GM19468 (cell line): ENCODE measurements at regions not wholly inside any gene's neighbourhood (a gene's known extent, or its start where the extent isn't known, plus 50 kb on each side); places are given as distances from the start of the nearest gene placed in this dataset.
"Not testable (repeated sequence)": the region's sequence is repeated elsewhere in the genome, so short reads cannot be mapped to it uniquely, and the experiment has no call there.

Source experiments
- ATAC-seq: cut with Tn5 transposase; IDR thresholded peaks from one replicate; pipeline ENCODE4 v1.9.1; 2021; ENCODE audit warnings: mild to moderate bottlenecking, moderate library complexity, moderate number of reproducible peaks; ENCODE audit not compliant: unreplicated experiment; ENCODE audit errors: extremely low read depth

GRCh38 chr22:49521787-49522224, 305.9 kb downstream of the BRD1 start:
- ATAC-seq = no peak

- ATAC-seq = no peak
Measured at GRCh38 chr22:49519117-49519737, 308.4 kb downstream of the BRD1 start.

GRCh38 chr22:49518436-49518970, 309.2 kb downstream of the BRD1 start:
- ATAC-seq = no peak

GRCh38 chr22:49517667-49518185, 309.9 kb downstream of the BRD1 start:
- no peak for ATAC-seq

GRCh38 chr22:49517211-49517610, 310.5 kb downstream of the BRD1 start:
- ATAC-seq = no peak

- ATAC-seq = no peak
Measured at GRCh38 chr22:49515475-49515874, 312.2 kb downstream of the BRD1 start.

GRCh38 chr22:49514641-49515040, 313.0 kb downstream of the BRD1 start:
- ATAC-seq = no peak

- no peak for ATAC-seq
Measured at GRCh38 chr22:49514211-49514610, 313.5 kb downstream of the BRD1 start.

GRCh38 chr22:49513358-49513851, 314.3 kb downstream of the BRD1 start:
- no peak for ATAC-seq

- ATAC-seq = no peak
Measured at GRCh38 chr22:49512487-49513165, 315.0 kb downstream of the BRD1 start.

GRCh38 chr22:49511393-49512189, 316.1 kb downstream of the BRD1 start:
- ATAC-seq = not testable (repeated sequence)

GRCh38 chr22:49510718-49511117, 317.0 kb downstream of the BRD1 start:
- no peak for ATAC-seq

- no peak for ATAC-seq
Measured at GRCh38 chr22:49509016-49509415, 318.7 kb downstream of the BRD1 start.

GRCh38 chr22:49508561-49508960, 319.1 kb downstream of the BRD1 start:
- ATAC-seq = no peak

- no peak for ATAC-seq
Measured at GRCh38 chr22:49507607-49508292, 319.9 kb downstream of the BRD1 start.

- no peak for ATAC-seq
Measured at GRCh38 chr22:49506010-49506400, 321.7 kb downstream of the BRD1 start.

- no peak for ATAC-seq
Measured at GRCh38 chr22:49505337-49506009, 322.2 kb downstream of the BRD1 start.

GRCh38 chr22:49503896-49504521, 323.7 kb downstream of the BRD1 start:
- no peak for ATAC-seq

GRCh38 chr22:49503321-49503720, 324.4 kb downstream of the BRD1 start:
- no peak for ATAC-seq
